ENCODE measurements at regions not wholly inside any gene's neighbourhood (a gene's known extent, or its start where the extent isn't known, plus 50 kb on each side); places are given as distances from the start of the nearest gene placed in this dataset.

GRCh38 chr2:13628122-13628521 lies 911.4 kb downstream of the TRIB2 start:
- no peak overlapping the region for H2AFZ ChIP-seq (ENCODE audit: insufficient read depth, low read depth, low read length, poor library complexity, severe bottlenecking)
- H3K36me3 ChIP-seq (replicated peaks in 1 of 2; ENCODE audit: control extremely low read depth in 1 of 2, control insufficient read depth in 1 of 2, extremely low read depth in 1 of 2, insufficient read depth in 2 of 2, low read length in 1 of 2): no peaks in the 10 kb centered on the region
- Mint-ChIP-seq H3K27me3 (no peaks in the 10 kb centered on the region), H3K9me3 (ENCODE audit: insufficient read depth) (peaks cover 2% of the 10 kb centered on the region), H3K27ac (no peak overlapping the region), H3K4me3 (no peak overlapping the region), H3K4me1 (no peaks in the 10 kb centered on the region)
- no peaks in the 10 kb centered on the region for H3K4me1 ChIP-seq (ENCODE audit: control insufficient read depth in 2 of 2, insufficient read depth in 2 of 2, low read length in 2 of 2)
- H3K79me2 ChIP-seq (ENCODE audit: control insufficient read depth, insufficient read depth, low read length): no peaks in the 10 kb centered on the region
- no CpG with 5 or more reads among the region's 1 CpG for WGBS (ENCODE audit: insufficient coverage)
- TF ChIP-seq EZH2 (IDR thresholded peaks at IDR 0.05; ENCODE audit: borderline replicate concordance, insufficient read depth, low read depth, low read length, poor library complexity, severe bottlenecking) (no peak), CTCF (IDR thresholded peaks at IDR 0.05) (no peak)
- H4K20me1 ChIP-seq (ENCODE audit: control insufficient read depth, insufficient read depth, low read length, poor library complexity, severe bottlenecking): no peaks in the 10 kb centered on the region
- POLR2A ChIA-PET: no interaction called here
- no peak for ATAC-seq (ENCODE audit: low read depth)
- H3K27ac ChIP-seq (ENCODE audit: low read length in 2 of 2): no peak overlapping the region
- DNase-seq: no peak
- no peak overlapping the region for H3K4me3 ChIP-seq (ENCODE audit: control extremely low read depth in 1 of 5, extremely low read depth in 1 of 5, insufficient read depth in 1 of 5, low read depth in 2 of 5, low read length in 4 of 5)
- CTCF ChIA-PET: no interaction called here
- no peaks in the 10 kb centered on the region for H3K9me3 ChIP-seq (ENCODE audit: control extremely low read depth in 1 of 3, control insufficient read depth in 2 of 3, insufficient read depth in 1 of 3, low read length in 2 of 3)
- no peak overlapping the region for H3K9ac ChIP-seq (ENCODE audit: low read length)
- H3K27me3 ChIP-seq (replicated peaks in 1 of 4; ENCODE audit: control extremely low read depth in 1 of 4, control insufficient read depth in 3 of 4, insufficient read depth in 4 of 4, low read length in 3 of 4): no peaks in the 10 kb centered on the region
- no peak overlapping the region for H3K4me2 ChIP-seq (replicated peaks; ENCODE audit: low read depth, low read length, poor library complexity, severe bottlenecking)
- intact Hi-C loops (cut with micrococcal nuclease): no loop called here

GRCh38 chr2:13638181-13638580 lies 921.4 kb downstream of the TRIB2 start:
- no peak overlapping the region for H3K4me2 ChIP-seq (replicated peaks; ENCODE audit: low read depth, low read length, poor library complexity, severe bottlenecking)
- WGBS (ENCODE audit: insufficient coverage): 77% methylated on average over 1 of the region's 2 CpGs

More at GRCh38 chr2:13638181-13638580, 921.4 kb downstream of the TRIB2 start:
- no peaks in the 10 kb centered on the region for H3K4me1 Mint-ChIP-seq
- H3K36me3 ChIP-seq (replicated peaks in 1 of 2; ENCODE audit: control extremely low read depth in 1 of 2, control insufficient read depth in 1 of 2, extremely low read depth in 1 of 2, insufficient read depth in 2 of 2, low read length in 1 of 2): no peaks in the 10 kb centered on the region
- ChIA-PET POLR2A (no interaction called here), CTCF (no interaction called here)
- H3K27me3 Mint-ChIP-seq: no peaks in the 10 kb centered on the region
- no peak for TF ChIP-seq EZH2 (IDR thresholded peaks at IDR 0.05; ENCODE audit: borderline replicate concordance, insufficient read depth, low read depth, low read length, poor library complexity, severe bottlenecking)
- no peaks in the 10 kb centered on the region for H3K4me1 ChIP-seq (ENCODE audit: control insufficient read depth in 2 of 2, insufficient read depth in 2 of 2, low read length in 2 of 2)
- ATAC-seq (ENCODE audit: low read depth) (no peak), DNase-seq (no peak)
- no peak overlapping the region for H3K27ac ChIP-seq (ENCODE audit: low read length in 2 of 2)
- no peaks in the 10 kb centered on the region for H3K27me3 ChIP-seq (replicated peaks in 1 of 4; ENCODE audit: control extremely low read depth in 1 of 4, control insufficient read depth in 3 of 4, insufficient read depth in 4 of 4, low read length in 3 of 4)
- intact Hi-C loops (cut with micrococcal nuclease): no loop called here
- H3K79me2 ChIP-seq (ENCODE audit: control insufficient read depth, insufficient read depth, low read length): no peaks in the 10 kb centered on the region
- no peak overlapping the region for H3K4me3 ChIP-seq (ENCODE audit: control extremely low read depth in 1 of 5, extremely low read depth in 1 of 5, insufficient read depth in 1 of 5, low read depth in 2 of 5, low read length in 4 of 5)
- H3K9me3 ChIP-seq (ENCODE audit: control extremely low read depth in 1 of 3, control insufficient read depth in 2 of 3, insufficient read depth in 1 of 3, low read length in 2 of 3): peaks cover 0 to 3% (median 0%) of the 10 kb centered on the region in 3 donors
- peaks cover 2% of the 10 kb centered on the region for H3K9me3 Mint-ChIP-seq (ENCODE audit: insufficient read depth)
- H3K9ac ChIP-seq (ENCODE audit: low read length): no peak overlapping the region
- no peak overlapping the region for H2AFZ ChIP-seq (ENCODE audit: insufficient read depth, low read depth, low read length, poor library complexity, severe bottlenecking)
- no peaks in the 10 kb centered on the region for H4K20me1 ChIP-seq (ENCODE audit: control insufficient read depth, insufficient read depth, low read length, poor library complexity, severe bottlenecking)
- H3K27ac Mint-ChIP-seq: no peak overlapping the region
- H3K4me3 Mint-ChIP-seq: no peak overlapping the region

All from B cell (primary cell).